A673 (cell line): ENCODE measurements at regions not wholly inside any gene's neighbourhood (a gene's known extent, or its start where the extent isn't known, plus 50 kb on each side); places are given as distances from the start of the nearest gene placed in this dataset.
"Not testable (repeated sequence)": the region's sequence is repeated elsewhere in the genome, so short reads cannot be mapped to it uniquely, and the experiment has no call there.

ENCODE experiments used
- BruUV-seq: library from RNA; stranded (reverse); fragments of 400-500 nt; replicated peaks from 2 replicates; lab custom pipeline; 2021; lab: Mats Ljungman, UMichigan
- CTCF ChIA-PET: fragments of 300-600 bp; sonication (Branson Sonifier 250); formaldehyde crosslinking; loops from one replicate; lab custom pipeline; 2022; ENCODE audit warnings: antibody characterized with exemption; lab: Charles Lee
- POLR2A ChIA-PET: fragments of 300-600 bp; sonication (Branson Sonifier 250); formaldehyde crosslinking; loops from one replicate; lab custom pipeline; 2022; ENCODE audit warnings: antibody characterized with exemption; ENCODE audit not compliant: low non-redundant PET; lab: Charles Lee
- DNase-seq: peaks from one replicate; pipeline ENCODE4 v3.0.0-alpha.2; 2015; ENCODE audit warnings: low spot score
- H3K27ac ChIP-seq: fragments of 200-600 bp; sonication (generic); 2 replicates; pipeline ENCODE4 v1.5.1; 2016; ENCODE audit warnings: mixed run types, low read depth, mild to moderate bottlenecking, mixed read lengths, antibody characterized with exemption, low read length; ENCODE audit not compliant: poor library complexity, severe bottlenecking
- H3K27me3 ChIP-seq: fragments of 200-600 bp; sonication (generic); replicated peaks from 2 replicates; pipeline ENCODE4 v1.6.1; 2017; ENCODE audit warnings: mixed run types, low read depth, mild to moderate bottlenecking, mixed read lengths, antibody characterized with exemption, low read length; ENCODE audit not compliant: insufficient read depth, poor library complexity
- H3K36me3 ChIP-seq: fragments of 200-600 bp; sonication (generic); 2 replicates; pipeline ENCODE4 v1.6.1; 2016; ENCODE audit warnings: mixed run types, mild to moderate bottlenecking, mixed read lengths, antibody characterized with exemption, low read length; ENCODE audit not compliant: insufficient read depth, poor library complexity, severe bottlenecking
- H3K4me1 ChIP-seq: fragments of 200-600 bp; sonication (generic); 2 replicates; pipeline ENCODE4 v1.6.1; 2017; ENCODE audit warnings: mixed run types, mild to moderate bottlenecking, mixed read lengths, antibody characterized with exemption, low read length; ENCODE audit not compliant: insufficient read depth, poor library complexity, severe bottlenecking
- H3K4me3 ChIP-seq: fragments of 200-600 bp; sonication (generic); 2 replicates; pipeline ENCODE4 v1.5.1; 2016; ENCODE audit warnings: low read depth, mixed run types, mild to moderate bottlenecking, mixed read lengths, low read length; ENCODE audit not compliant: poor library complexity, severe bottlenecking
- H3K9me3 ChIP-seq: fragments of 200-600 bp; sonication (generic); 2 replicates; pipeline ENCODE4 v1.6.1; 2016; ENCODE audit warnings: mixed run types, low read depth, mild to moderate bottlenecking, mixed read lengths, antibody characterized with exemption, low read length; ENCODE audit not compliant: poor library complexity, severe bottlenecking
- CTCF ChIP-seq: fragments of 300-800, 200-600 bp; sonication (generic); conservative IDR thresholded peaks from 2 replicates; pipeline ENCODE4 v1.5.1; 2017; ENCODE audit warnings: low read depth, mild to moderate bottlenecking, antibody characterized with exemption, low read length, moderate library complexity, mixed read lengths
- EZH2 ChIP-seq: fragments of 200-600 bp; sonication (generic); IDR thresholded peaks from 2 replicates; pipeline ENCODE4 v1.6.1; 2017; ENCODE audit warnings: borderline replicate concordance, low read depth, mild to moderate bottlenecking, mixed read lengths, antibody characterized with exemption, low read length; ENCODE audit not compliant: poor library complexity, severe bottlenecking
- intact Hi-C: fragments of 100-400 bp; cut with micrococcal nuclease; formaldehyde crosslinking; loops from one replicate; pipeline ENCODE4 v1.10.0; 2022; ENCODE audit not compliant: unreplicated experiment

GRCh38 chr3:89533275-89533674 lies 425.9 kb downstream of the EPHA3 start:
- POLR2A ChIA-PET: no interaction called here
- TF ChIP-seq CTCF (no peak), EZH2 (no peak)
- no peaks in the 10 kb centered on the region for H3K36me3 ChIP-seq
- H3K4me3 ChIP-seq: no peak overlapping the region
- no peak overlapping the region for H3K27ac ChIP-seq
- no peaks in the 10 kb centered on the region for H3K9me3 ChIP-seq
- BruUV-seq: no TSS peak
- DNase-seq: no peak
- H3K4me1 ChIP-seq: no peaks in the 10 kb centered on the region
- CTCF ChIA-PET: no interaction called here
- intact Hi-C loops: no loop called here
- H3K27me3 ChIP-seq: no peaks in the 10 kb centered on the region

GRCh38 chr3:89554587-89554986 lies 447.2 kb downstream of the EPHA3 start:
- H3K36me3 ChIP-seq, POLR2A ChIA-PET, BruUV-seq, H3K4me3 ChIP-seq, DNase-seq, H3K4me1 ChIP-seq, H3K27me3 ChIP-seq, H3K9me3 ChIP-seq, intact Hi-C loops, CTCF ChIA-PET, H3K27ac ChIP-seq: not testable (repeated sequence)

- intact Hi-C loops: no loop called here
Observed at GRCh38 chr3:89558711-89559110, 451.3 kb downstream of the EPHA3 start.

More at GRCh38 chr3:89558711-89559110, 451.3 kb downstream of the EPHA3 start:
- ChIA-PET CTCF (no interaction called here), POLR2A (no interaction called here)
- H3K27me3 ChIP-seq: no peaks in the 10 kb centered on the region
- no peak for DNase-seq
- no peaks in the 10 kb centered on the region for H3K9me3 ChIP-seq
- TF ChIP-seq CTCF: no peak
- no peak for TF ChIP-seq EZH2
- H3K27ac ChIP-seq: no peak overlapping the region
- H3K4me3 ChIP-seq: no peak overlapping the region
- H3K36me3 ChIP-seq: no peaks in the 10 kb centered on the region
- no peaks in the 10 kb centered on the region for H3K4me1 ChIP-seq
- no TSS peak for BruUV-seq
